PC-3 (cell line): ENCODE measurements at regions not wholly inside any gene's neighbourhood (a gene's known extent, or its start where the extent isn't known, plus 50 kb on each side); places are given as distances from the start of the nearest gene placed in this dataset.

ENCODE experiments used
- CTCF ChIP-seq: fragments of 300-600 bp; sonication (generic); conservative IDR thresholded peaks from 2 replicates; pipeline ENCODE4 v1.5.1; 2017; ENCODE audit warnings: antibody characterized with exemption, low read depth, mild to moderate bottlenecking, low read length
- EZH2phosphoT487 ChIP-seq: fragments of 300-600 bp; sonication (generic); IDR thresholded peaks from 2 replicates; pipeline ENCODE4 v1.6.1; 2018; ENCODE audit warnings: mild to moderate bottlenecking, antibody characterized with exemption, low read length, borderline replicate concordance

- TF ChIP-seq EZH2phosphoT487: no peak
- no peak for TF ChIP-seq CTCF
These were observed 140.7 kb upstream of the TMEM170B start for GRCh38 chr6:11396860-11397259.
